DND-41 (cell line): ENCODE measurements at regions not wholly inside any gene's neighbourhood (a gene's known extent, or its start where the extent isn't known, plus 50 kb on each side); places are given as distances from the start of the nearest gene placed in this dataset.

Experiments used
- CTCF ChIP-seq: IDR thresholded peaks from 2 replicates; pipeline ENCODE4 v1.5.1; 2012; ENCODE audit warnings: borderline replicate concordance, low read length, moderate library complexity, mild to moderate bottlenecking; ENCODE audit not compliant: poor library complexity, severe bottlenecking; ENCODE audit errors: extremely low read depth
- EZH2 ChIP-seq: IDR thresholded peaks from 3 replicates; pipeline ENCODE4 v1.6.1; 2012; ENCODE audit warnings: borderline replicate concordance, low read depth, mild to moderate bottlenecking, moderate library complexity, low read length, inconsistent platforms; ENCODE audit not compliant: severe bottlenecking

DNA sequence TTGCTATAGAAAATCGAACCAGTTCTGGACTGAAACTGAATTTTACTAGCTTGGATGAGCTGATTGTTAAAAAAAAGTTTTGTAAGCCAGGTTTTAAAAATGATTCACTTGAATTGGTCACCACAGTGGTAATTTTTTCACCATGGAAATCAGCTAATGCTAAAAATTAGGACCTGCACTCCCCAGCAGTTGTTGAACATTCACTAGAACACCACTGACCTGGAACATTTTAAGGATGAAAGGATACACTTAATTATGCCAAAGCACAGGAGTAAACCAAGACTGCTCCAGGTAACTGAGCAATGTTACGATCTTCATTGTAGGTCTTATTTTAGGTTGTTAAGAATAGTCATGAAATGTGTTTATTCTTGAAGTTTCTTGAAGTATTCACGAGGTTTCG, 1342.6 kb upstream of the SPRY2 start:
- TF ChIP-seq CTCF: no peak
- no peak for TF ChIP-seq EZH2
